Lung microvascular endothelial cell (primary cell): ENCODE measurements at regions not wholly inside any gene's neighbourhood (a gene's known extent, or its start where the extent isn't known, plus 50 kb on each side); places are given as distances from the start of the nearest gene placed in this dataset.
"Not testable (repeated sequence)": the region's sequence is repeated elsewhere in the genome, so short reads cannot be mapped to it uniquely, and the experiment has no call there.

Experiments used
- DNase-seq, 2 donors: peaks; one replicate each; pipeline versions ENCODE4 v3.0.0 to v3.0.0-alpha.2; 2010; ENCODE audit warnings: low read depth in 2 of 2

DNA sequence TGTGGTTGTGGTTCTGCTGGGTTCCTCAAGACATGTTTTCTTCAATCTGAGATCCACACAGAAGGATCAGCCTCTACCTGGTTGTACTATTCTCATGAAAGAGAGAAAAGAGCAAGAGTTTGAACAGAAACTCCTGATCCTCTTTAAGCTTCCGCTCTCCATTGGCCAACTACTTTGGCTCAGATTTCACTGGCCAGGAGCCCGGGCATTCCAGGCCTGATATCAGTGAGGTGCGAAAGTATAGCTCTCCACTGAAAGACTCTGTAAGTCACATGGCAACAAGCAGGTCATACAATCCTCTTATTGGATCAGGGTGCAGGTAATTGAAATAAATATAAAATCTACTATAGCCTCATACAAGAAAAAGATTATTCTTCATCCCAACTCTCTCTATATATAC lies 920.5 kb downstream of the TLE4 start:
- no peak for DNase-seq

DNA sequence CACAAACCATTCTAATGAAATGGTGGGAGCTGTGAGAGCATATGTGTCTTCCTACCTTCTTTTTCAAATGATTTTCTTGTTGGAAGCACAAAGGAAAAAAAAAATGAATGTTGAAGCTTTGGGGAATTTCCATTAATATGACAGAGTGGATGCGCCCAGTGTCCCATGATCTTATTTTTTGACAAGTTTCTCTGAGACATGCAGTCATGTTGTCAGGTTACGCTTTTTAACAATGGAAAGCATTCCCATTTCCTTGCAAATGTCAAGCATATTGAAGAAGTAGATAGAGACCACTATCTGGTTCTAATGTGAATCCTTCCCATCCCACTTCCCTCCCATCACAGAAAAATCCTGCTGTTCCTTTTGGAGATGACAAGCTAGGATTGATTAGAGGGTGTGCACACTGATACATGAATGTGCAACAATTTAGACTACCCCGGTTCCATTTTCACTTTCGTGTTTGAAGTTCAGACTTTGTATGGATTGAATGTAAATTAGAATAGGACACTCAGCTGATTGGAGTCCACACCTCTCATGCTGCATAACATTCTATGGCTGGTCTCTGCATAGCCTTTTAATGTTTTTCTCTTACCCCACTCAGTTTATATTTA lies 919.4 kb downstream of the TLE4 start:
- no peak for DNase-seq

DNA sequence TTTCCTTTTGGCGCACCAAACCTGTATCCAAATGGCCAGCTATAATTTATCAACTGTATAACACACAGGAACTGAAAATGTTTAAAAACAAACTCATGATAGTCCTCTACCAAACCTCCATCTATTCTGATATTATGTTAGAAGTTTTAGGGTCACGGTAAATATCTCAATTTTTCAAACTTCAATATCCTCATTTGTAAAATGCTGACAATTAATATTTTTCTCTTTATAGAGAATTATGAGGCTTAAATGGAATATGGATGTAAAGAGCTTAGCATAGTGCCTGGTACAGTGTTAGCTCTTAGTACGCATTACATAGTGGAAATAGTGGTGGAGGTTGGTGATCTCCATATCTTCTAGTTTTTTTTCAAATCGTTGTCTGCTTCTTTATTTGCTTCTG lies 917.6 kb downstream of the TLE4 start:
- DNase-seq: no peak

DNA sequence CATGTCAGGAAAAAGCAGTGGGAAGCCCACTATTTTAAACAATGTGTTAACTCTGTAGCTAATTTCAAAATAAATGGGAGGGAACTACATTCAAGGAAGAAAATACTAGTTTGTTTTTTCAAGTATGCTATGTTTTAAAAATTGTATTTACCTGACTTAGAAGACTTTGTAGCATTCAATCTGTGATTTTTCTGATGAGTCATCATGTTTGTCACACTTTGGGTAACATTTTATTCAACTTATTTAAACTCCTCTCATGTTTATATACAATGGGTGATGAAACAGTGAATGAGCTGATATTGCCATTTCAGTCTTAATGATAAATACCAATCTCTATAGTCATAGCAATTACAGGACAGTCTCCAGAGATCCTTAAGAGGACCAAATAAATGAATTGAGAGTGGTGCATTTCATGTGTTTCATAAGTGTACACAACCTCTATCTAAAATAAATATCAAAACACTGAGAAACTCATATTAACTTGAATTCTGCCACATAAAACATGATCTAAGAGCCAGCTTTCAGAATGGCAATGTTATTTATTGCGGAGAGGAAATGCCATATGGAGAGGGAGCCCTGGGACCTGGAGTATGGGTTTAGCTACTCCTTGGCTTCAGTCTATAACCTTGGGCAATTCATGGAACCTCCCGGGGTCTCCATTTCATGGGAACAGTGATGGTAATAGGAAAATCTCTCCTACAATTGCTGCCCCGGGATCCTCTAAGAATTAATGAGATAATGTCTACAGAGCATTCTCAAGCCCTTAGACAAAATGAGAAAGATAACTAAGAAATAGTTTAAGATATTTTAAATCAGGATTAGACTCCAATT lies 913.9 kb downstream of the TLE4 start:
- DNase-seq: no peak

GRCh38 chr9:80482251-80482650 lies 910.5 kb downstream of the TLE4 start:
- DNase-seq: not testable (repeated sequence)

GRCh38 chr9:80467632-80468031 lies 895.9 kb downstream of the TLE4 start:
- DNase-seq: no peak

DNA sequence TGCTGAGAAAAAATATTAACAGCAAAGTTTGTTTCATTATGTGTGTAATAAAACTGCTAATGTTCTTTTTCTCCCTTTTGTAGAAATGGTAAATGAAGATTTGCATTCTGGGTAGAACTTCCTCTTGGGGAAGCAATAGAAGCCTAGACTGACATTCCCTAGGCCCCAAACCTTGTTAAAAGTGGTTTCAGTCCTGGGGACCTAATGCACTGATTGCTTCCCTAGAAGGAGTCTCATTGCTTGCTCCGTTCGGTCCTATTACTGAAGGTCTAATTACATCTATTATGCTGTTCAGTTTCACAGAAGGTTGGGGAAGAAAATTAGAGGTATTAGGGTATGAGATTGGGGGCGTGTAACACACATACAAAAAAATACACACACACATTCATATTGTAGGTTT lies 893.8 kb downstream of the TLE4 start:
- DNase-seq: no peak

GRCh38 chr9:80449513-80449912 lies 877.7 kb downstream of the TLE4 start:
- no peak for DNase-seq

DNA sequence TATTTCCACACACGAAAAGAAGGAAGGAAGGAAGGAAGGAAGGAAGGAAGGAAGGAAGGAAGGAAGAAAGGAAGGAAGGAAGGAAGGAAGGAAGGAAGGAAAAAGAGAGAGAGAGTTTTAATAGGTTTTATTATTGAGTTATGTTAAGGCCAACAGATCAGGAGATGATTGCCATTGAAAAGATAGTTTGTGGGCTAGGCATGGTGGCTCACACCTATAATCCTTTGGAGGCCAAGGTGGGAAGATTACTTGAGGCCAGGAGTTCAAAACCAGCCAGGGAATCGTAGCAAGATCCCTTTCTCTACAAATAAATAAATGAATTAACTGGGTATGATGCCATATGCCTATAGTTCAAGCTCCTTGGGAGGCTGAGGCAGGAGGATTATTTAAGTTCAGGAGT lies 877.2 kb downstream of the TLE4 start:
- DNase-seq: no peak

DNA sequence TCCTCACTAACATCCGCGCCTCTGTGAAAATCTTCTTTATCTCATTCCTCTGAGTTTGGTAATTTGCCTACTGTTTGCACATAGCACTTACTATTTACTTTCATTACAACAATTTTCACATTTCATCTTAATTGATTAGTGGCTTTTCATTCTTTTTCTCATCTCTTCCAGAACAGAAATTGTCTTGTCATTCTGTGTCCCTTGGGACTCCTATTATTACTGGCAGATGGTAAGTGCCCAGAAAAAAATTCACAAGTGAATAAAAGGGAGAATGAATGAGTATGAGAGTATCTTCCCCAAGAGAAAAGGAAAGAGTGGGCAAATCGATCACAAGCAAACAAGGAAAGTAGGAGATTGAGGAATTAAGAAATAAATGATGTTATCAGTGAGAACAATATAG lies 876.1 kb downstream of the TLE4 start:
- no peak for DNase-seq

DNA sequence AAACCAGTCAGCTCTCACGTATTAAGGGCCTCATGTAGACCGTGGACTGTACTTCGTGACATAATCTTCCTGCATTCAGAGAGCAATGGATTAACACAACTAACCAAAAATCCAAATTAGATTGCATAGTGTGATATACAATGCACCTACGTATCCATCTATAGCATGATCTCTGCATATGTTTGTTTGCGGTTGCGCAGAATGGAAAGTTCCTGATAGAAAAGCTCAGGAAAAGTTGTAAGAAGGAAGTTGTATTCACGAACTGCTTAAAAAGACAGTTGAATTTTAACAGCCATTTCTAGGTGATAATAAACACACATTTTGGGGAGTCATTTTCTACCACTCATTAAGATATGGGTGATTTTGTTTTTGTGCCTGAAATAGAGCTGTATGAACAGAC lies 869.0 kb downstream of the TLE4 start:
- no peak for DNase-seq

- no peak for DNase-seq
Measured at GRCh38 chr9:80437825-80438224, 866.1 kb downstream of the TLE4 start.

GRCh38 chr9:80437091-80437640 lies 865.4 kb downstream of the TLE4 start:
- no peak for DNase-seq

DNA sequence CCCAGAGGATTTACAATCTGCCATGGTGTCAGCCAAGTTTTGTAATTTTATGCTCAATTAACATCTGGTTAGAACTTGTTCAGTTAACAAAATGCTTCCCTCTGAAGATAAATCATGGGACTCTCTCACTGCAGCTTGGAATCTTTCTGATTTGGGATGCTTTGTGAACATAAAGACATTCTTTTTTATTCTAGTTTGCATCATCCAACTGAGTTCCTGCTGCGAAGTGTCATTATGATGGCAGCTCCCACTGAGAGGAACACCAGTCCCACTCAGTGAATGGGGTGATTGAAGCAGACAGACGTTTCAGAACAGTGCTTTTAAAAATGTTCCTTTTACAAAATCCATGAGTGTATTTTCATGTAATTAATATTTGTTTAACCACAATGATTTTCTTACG lies 863.8 kb downstream of the TLE4 start:
- no peak for DNase-seq

DNA sequence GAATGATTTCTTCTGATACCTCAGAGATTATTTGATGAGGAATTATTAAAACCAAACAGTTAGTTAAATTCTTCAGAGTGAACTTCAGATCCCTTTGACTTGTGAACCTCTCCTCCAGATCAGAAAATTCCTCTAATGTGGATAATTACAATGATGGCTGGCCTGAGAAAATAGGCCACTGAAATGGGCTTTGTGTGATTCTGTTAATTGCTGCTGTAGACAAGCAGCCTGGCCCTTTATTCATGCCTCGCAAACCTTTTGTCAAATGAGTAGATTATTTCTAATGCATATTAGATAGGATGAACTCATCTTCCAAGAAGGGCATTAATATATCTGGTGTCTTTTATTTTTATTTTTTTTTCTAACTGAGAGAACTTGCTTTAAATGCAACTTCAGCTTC lies 855.2 kb downstream of the TLE4 start:
- DNase-seq: no peak

DNA sequence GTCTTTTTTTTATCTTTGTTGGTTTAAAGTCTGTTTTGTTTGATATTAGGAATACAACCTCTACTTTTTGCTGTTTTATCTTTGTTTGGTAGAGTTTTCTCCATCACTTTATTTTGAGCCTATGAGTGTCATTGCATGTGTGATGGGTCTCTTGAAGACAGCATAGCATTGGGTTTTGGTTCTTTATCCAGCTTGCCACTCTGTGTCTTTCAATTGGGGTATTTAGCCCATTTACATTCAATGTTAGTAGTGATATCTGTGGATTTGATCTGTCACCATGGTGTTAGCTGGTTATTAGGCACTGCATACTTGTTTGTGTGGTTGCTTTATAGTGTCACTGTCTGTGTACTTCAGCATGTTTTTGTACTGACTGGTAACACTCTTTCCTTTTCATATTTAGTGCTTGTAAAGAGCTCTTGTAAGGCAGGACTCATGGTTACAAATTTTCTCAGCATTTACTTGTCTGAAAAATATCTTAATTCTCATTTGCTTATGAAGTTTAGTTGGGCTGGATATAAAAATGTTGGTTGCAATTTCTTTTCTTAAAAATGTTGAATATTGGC lies 845.5 kb downstream of the TLE4 start:
- DNase-seq: no peak

- DNase-seq: no peak
Measured at GRCh38 chr9:80410106-80410505, 838.3 kb downstream of the TLE4 start.

GRCh38 chr9:80407220-80407619 lies 835.5 kb downstream of the TLE4 start:
- DNase-seq: no peak

DNA sequence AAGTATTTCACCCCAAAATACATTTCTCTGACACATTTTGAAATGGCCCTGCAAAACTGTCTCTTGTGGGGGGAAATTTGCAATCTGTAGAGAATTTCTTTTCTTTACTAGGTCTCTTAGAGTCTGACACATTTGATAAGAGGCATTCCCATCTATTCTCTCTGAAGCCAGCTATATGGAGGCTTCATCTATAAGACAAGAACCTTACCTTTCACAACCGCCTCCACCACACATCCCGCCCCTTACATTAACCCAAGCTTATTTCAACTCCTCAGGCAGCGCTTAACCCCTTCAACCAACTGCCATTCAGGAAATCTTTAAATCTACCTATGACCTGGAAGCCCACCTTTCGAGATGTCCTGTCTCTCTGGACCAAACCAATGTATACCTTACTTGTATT lies 829.5 kb downstream of the TLE4 start:
- DNase-seq: no peak

- no peak for DNase-seq
Measured at GRCh38 chr9:80400624-80401230, 829.0 kb downstream of the TLE4 start.

DNA sequence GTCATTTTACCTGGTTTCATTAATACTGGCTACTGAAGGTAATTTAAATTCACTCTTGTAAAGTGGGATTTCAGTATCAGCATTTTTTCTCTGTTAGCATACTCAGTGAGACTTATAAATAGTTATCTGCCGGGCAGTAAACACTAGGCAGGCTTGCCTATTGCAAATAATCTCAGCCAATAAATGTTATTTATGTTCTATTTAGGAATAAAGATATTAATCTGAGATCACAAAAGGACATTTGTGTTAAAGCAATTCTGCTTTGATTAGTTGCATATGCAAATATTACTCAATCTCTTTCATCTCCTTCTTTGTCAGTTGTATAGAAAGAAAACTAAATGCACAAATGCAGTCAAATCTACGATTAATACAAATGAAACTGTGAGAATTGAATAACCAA lies 827.8 kb downstream of the TLE4 start:
- no peak for DNase-seq

GRCh38 chr9:80387828-80388227 lies 816.1 kb downstream of the TLE4 start:
- no peak for DNase-seq
